ENCODE measurements at regions not wholly inside any gene's neighbourhood (a gene's known extent, or its start where the extent isn't known, plus 50 kb on each side); places are given as distances from the start of the nearest gene placed in this dataset.

- TF ChIP-seq POLR2A (IDR thresholded peaks at IDR 0.05): no peak
- TF ChIP-seq, protein P1, sequence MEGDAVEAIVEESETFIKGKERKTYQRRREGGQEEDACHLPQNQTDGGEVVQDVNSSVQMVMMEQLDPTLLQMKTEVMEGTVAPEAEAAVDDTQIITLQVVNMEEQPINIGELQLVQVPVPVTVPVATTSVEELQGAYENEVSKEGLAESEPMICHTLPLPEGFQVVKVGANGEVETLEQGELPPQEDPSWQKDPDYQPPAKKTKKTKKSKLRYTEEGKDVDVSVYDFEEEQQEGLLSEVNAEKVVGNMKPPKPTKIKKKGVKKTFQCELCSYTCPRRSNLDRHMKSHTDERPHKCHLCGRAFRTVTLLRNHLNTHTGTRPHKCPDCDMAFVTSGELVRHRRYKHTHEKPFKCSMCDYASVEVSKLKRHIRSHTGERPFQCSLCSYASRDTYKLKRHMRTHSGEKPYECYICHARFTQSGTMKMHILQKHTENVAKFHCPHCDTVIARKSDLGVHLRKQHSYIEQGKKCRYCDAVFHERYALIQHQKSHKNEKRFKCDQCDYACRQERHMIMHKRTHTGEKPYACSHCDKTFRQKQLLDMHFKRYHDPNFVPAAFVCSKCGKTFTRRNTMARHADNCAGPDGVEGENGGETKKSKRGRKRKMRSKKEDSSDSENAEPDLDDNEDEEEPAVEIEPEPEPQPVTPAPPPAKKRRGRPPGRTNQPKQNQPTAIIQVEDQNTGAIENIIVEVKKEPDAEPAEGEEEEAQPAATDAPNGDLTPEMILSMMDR (IDR thresholded peaks at IDR 0.05): no peak
Measured at GRCh38 chr20:24357931-24358330, 111.5 kb upstream of the SYNDIG1 start.
